GM19455 (cell line): ENCODE measurements at regions not wholly inside any gene's neighbourhood (a gene's known extent, or its start where the extent isn't known, plus 50 kb on each side); places are given as distances from the start of the nearest gene placed in this dataset.
"Not testable (repeated sequence)": the region's sequence is repeated elsewhere in the genome, so short reads cannot be mapped to it uniquely, and the experiment has no call there.

ENCODE experiments used
- ATAC-seq: cut with Tn5 transposase; IDR thresholded peaks from one replicate; pipeline ENCODE4 v1.9.1; 2021; ENCODE audit not compliant: unreplicated experiment

- ATAC-seq: no peak
Observed at GRCh38 chr2:230593765-230594164, 118.9 kb upstream of the CAB39 start.

GRCh38 chr2:230594286-230594840, 118.3 kb upstream of the CAB39 start:
- no peak for ATAC-seq

- ATAC-seq: no peak
Observed at GRCh38 chr2:230599853-230600252, 112.8 kb upstream of the CAB39 start.

- ATAC-seq: no peak
Observed at GRCh38 chr2:230600285-230600684, 112.4 kb upstream of the CAB39 start.

- ATAC-seq: no peak
Observed at GRCh38 chr2:230600881-230601280, 111.8 kb upstream of the CAB39 start.

GRCh38 chr2:230601510-230601909, 111.1 kb upstream of the CAB39 start:
- ATAC-seq: peak; percentile 66

GRCh38 chr2:230602562-230603230, 109.9 kb upstream of the CAB39 start:
- ATAC-seq: peak; percentile 58

- not testable (repeated sequence) for ATAC-seq
Observed at GRCh38 chr2:230603317-230603716, 109.3 kb upstream of the CAB39 start.

- ATAC-seq: not testable (repeated sequence)
Observed at GRCh38 chr2:230604158-230604557, 108.5 kb upstream of the CAB39 start.

GRCh38 chr2:230614040-230614439, 98.6 kb upstream of the CAB39 start:
- ATAC-seq: no peak

- peak; percentile 76 for ATAC-seq
Observed at GRCh38 chr2:230614913-230615332, 97.7 kb upstream of the CAB39 start.

GRCh38 chr2:230617256-230617706, 95.4 kb upstream of the CAB39 start:
- ATAC-seq: not testable (repeated sequence)

- ATAC-seq: no peak
Observed at GRCh38 chr2:230619491-230619890, 93.2 kb upstream of the CAB39 start.

GRCh38 chr2:230625220-230625619, 87.4 kb upstream of the CAB39 start:
- ATAC-seq: not testable (repeated sequence)

- ATAC-seq: not testable (repeated sequence)
Observed at GRCh38 chr2:230627091-230627490, 85.6 kb upstream of the CAB39 start.

- no peak for ATAC-seq
Observed at GRCh38 chr2:230627806-230628724, 84.6 kb upstream of the CAB39 start.

- ATAC-seq: no peak
Observed at GRCh38 chr2:230631470-230631869, 81.2 kb upstream of the CAB39 start.

- no peak for ATAC-seq
Observed at GRCh38 chr2:230634146-230634545, 78.5 kb upstream of the CAB39 start.

GRCh38 chr2:230634721-230635313, 77.8 kb upstream of the CAB39 start:
- not testable (repeated sequence) for ATAC-seq

- no peak for ATAC-seq
Observed at GRCh38 chr2:230636684-230637271, 75.9 kb upstream of the CAB39 start.

- not testable (repeated sequence) for ATAC-seq
Observed at GRCh38 chr2:230637486-230637885, 75.2 kb upstream of the CAB39 start.
